Lung microvascular endothelial cell (primary cell): ENCODE measurements at regions not wholly inside any gene's neighbourhood (a gene's known extent, or its start where the extent isn't known, plus 50 kb on each side); places are given as distances from the start of the nearest gene placed in this dataset.
A peak's percentile ranks its signal among the peaks of the same experiment; 100 is the strongest.

Experiments
- DNase-seq, 2 donors: peaks; one replicate each; pipeline versions ENCODE4 v3.0.0 to v3.0.0-alpha.2; 2010; ENCODE audit warnings: low read depth in 2 of 2

DNA sequence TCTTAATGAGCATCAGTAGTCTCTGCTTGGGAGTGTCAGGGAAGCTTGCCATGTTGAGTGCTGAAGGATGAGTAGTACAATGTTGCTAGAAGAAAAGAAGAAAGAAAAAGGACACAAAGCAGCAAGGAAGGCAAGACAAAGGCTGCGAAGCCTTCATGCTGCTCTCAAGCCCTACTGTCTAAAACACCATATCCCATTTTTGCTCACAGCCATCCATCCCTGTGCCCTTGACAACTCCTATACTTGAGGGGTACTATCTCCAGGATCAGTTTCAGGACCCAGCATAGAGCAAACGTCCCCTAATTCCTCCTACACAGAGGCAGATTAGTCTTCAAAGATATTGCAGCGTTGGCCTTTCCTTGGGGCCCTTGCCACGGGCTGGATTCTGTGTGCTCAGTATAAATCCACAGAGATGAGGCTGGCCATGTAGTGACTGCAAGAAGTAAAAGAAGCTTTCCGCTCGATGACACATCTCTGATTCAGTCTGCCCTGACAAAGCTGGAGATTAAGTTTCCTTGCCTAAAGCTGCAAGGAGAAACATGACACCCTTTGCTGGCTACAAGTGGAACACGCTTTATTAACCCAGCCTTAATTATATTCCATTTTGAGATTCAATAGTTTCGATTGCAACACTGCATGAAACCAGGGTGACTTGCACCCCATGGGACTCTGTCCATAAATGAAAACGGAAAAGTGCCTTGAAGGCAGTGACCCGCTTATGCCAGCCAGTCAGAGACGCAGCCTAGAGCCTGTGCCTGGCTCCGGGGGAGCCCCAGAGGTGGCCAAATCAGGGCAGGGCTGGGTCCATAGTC, 304.6 kb downstream of the ACTL7B start:
- peak in 1 of 2 donors; percentile 68 for DNase-seq

- peak in 1 of 2 donors; percentile 75 for DNase-seq
Observed at GRCh38 chr9:108550106-108550505, 305.7 kb downstream of the ACTL7B start.

DNA sequence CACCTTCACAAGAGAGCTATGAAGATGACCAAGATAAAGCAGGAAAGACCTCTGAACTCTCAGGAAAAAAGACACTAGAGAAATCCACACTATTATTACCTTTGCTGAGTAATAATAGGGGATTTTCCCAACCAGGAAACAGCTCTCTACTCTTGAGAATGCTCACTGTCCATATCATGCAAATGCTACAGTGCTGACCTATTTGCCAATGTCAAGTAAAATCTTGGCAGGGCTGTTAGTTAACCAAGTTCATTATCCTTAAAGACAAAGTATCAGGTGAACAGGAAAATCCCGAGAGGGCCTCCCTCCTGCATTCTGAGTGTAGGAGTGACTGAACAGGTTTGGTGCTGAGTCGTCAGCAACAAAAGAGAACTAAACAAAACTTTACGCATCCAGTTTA, 306.6 kb downstream of the ACTL7B start:
- peak in 1 of 2 donors; percentile 24 for DNase-seq

- DNase-seq: no peak
Observed at GRCh38 chr9:108547411-108548135, 308.2 kb downstream of the ACTL7B start.

- no peak for DNase-seq
Observed at GRCh38 chr9:108546215-108546614, 309.6 kb downstream of the ACTL7B start.

DNA sequence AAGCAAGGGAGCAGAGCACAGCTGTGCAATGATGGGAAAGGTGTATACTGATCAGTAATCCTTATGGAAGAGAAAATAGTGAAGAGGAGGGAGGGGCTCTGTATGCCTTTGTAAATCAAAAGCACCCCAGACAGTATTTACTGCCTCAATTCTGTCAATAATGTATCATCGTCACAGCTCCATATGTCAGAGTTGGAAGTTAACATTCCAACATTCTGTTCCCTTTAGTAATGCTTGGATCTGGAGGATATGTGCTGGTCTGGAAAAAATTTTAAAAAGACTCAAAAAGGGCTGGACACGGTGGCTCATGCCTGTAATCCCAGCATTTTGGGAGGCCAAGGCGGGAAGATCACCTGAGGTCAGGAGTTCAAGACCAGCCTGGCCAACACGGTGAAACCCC, 310.4 kb downstream of the ACTL7B start:
- no peak for DNase-seq

DNA sequence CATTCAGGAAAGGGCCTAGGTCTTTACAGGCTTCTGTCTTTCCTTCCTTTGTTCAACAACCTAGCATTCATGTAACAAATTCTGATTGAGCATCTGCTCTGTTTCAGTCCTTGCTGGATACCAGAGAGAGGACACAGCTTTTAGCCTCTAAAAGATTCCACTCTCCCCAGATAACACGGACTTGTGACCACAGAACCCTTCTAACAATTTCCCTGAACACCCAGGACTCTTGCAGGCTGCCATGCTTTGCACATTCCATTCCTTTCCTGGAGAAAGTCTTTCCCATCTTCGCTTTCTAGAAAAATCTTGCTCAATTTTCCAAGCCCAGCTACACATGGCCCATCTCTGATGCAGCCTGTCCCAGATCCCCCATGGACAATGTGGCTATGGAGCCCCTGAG, 310.9 kb downstream of the ACTL7B start:
- no peak for DNase-seq

DNA sequence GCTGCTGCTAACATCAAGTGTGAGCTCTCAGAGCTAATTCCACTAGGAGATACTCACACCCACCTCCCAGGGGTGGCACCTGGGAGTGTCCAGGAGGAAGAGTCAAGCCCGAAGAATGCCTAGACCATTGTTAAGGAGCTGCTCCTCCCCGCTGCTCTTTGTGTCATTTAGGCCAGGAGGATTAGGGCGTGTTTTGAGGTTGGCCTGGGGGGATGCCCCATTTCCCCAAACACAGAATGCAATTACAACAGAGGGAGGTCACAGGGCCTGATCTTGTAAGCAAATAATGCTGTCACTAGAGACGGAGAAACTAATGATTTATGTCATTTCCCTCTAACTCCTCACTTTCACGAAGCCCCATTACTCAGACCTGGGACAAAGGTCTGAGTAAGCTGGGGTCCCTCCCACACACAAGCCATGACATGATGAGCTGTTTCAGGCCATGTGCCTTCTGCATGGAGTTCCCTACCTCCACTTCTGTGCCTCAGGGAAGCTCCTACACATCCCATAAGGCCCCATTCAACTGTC, 312.5 kb downstream of the ACTL7B start:
- DNase-seq: peak in 1 of 2 donors; percentile 44

- DNase-seq: peak; percentile 6 to 76
Observed at GRCh38 chr9:108537756-108538155, 318.0 kb downstream of the ACTL7B start.

DNA sequence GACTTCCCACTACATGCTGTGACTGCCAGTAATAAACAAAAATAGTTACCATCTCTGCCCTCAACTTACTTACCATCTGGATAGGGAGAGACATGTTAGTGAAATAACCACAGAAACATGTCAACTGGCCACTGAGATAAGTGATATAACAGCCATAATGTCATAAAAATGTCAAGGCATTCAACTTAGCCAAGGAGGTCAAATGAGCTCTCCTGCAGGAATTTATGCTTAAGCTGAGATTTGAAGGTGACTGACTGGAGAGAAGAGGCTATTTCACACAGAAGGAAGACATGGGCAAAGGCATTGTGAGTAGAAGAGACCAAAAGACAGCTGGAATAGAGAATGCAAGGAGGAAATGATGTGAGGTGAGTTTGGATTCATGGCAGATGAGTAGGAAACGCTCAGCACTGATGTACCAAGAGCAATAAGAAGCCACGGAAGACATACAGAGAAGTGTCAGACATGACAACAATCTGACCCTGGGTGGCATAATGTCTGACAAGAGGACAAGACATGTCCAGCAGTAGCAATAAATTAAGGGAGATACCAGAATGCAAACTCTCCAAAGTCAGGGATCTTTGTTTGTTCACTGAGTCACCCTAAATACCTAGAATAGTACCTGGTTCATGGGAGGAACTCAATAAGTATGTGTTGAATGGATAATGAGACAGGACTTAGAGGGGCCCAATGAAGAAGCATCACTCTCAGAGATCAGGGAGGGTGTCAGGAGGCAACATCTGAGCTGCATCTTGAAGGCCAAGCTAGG, 318.8 kb downstream of the ACTL7B start:
- no peak for DNase-seq

DNA sequence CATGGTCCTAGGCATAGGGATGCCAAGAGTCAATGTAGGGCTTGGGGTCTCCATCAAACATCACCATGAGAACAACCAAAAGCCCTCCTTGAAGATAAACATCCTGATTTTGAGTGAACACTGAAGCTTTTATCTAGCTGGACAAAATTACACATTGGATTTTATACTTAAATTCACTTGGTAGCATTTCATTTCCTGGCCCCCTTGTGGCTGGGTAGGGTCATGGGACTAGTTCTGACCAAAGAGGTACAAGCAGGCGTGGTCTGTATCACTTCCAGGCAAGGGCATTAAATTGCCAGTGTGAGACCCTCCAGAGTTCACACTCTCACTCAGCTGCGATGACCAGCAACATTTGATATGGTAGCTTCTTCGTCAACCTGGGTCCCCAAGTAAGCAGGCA, 320.3 kb downstream of the ACTL7B start:
- DNase-seq: peak in 1 of 2 donors; percentile 28

GRCh38 chr9:108534741-108535140, 321.0 kb downstream of the ACTL7B start:
- DNase-seq: peak in 1 of 2 donors; percentile 63

DNA sequence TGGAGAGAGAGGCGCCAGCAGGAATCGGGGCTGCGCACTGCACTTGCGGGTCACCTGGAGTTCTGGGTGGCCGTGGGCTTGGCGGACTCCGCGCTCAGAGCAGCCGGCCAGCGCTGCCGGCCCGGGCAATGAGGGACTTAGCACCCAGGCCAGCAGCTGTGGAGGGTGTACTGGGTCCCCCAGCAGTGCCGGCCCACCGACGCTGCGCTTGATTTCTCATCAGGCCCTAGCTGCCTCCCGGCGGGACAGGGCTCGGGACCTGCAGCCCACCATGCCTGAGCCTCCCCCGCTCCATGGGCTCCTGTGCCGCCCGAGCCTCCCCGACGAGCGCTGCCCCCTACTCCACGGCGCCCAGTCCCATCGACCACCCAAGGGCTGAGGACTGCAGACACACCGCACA, 325.6 kb downstream of the ACTL7B start:
- no peak for DNase-seq

DNA sequence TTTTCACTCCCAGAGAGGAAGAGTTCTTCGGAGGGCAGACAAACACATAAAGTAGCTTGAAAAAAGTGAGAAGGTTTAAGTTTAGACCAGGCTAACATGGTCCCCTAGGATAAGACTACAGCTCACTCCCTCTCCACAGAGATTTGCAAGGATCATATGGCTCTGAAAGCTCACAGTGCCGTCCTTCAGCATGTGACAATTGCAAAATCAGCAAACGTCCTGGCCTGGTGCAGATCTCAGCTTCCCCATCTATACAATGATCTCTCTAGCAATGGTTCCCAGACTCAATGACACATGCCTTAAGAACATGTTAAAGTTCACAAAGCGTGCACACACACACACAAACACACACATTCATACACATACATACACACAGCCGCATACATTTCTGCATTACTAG, 327.6 kb downstream of the ACTL7B start:
- no peak for DNase-seq

- DNase-seq: no peak
Observed at GRCh38 chr9:108526518-108526917, 329.3 kb downstream of the ACTL7B start.

- DNase-seq: peak; percentile 81 to 98
Observed at GRCh38 chr9:108525186-108525585, 330.6 kb downstream of the ACTL7B start.

DNA sequence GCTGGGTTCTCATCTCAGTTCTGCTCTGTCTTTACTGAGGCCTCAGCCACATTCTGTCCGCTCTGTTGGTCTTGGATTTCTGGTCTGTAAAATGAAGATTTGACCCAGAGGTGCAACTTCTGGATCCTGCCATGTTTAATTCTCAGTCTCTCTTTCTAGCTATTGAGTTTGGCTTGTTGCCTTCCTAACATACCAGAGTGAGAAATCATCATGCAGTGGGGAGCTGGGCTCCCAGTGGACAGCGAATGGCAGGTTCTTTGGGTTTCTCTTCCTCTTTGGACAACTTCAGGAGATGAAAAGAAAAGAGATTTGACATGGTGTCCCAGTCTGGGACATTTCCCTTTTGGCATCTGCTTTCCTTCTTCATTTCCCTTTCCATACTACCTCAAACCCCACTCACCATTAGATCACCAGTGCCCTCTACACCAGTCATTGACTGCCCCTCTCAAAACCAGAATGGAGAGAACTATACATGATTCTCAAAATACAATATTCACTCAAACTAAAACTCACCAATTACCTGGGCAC, 334.7 kb downstream of the ACTL7B start:
- DNase-seq: peak; percentile 46 to 69

DNA sequence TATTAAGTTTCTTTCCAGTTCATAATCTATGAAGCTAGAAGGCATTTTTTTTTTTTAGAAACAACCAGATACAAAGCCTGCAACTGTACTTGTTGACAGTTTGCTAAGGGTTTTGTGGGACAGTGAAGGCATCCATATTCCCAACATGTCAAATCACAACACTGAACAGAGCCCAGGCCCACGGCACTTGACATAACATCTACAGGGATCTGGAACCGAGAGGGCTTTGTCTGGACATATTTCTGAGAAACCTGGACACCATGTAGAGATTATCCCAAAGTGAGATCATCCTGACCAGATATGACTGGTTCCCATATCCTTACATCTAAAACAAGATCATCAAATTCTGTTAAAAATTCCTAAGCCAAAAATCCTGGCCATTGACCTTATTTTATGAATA, 336.3 kb downstream of the ACTL7B start:
- no peak for DNase-seq

DNA sequence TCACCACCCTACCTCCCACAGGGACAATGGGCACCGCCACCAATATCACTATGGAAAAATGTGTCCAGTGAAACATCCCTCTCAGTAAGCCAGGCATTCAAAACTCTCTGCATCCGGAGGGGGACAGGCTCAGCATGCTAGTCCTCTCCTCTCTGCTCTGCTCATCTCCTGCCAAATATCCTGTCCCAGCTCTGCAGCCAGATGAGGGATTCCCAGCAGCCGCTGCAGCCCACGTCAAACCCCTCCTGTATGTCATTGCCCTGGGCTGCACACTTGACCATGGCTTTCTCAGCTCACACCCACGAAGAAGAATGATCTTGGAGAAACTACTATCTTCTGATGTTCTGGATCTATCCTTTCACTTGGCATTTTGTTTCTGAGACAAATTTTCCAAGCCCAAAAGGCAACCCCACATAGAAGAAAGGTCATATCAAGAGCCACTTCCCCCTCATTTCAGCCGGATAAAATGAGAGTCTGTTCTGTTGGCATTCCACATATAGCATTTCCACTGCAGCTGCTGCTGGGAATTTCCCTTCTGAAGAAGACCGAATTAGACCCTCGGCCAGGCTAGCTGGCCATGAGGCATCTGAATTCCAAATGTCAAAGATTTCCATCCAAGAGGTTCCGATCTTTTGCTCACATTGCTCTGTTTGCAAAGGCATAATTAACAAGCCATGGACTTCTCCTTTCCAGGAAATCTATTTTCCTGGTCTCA, 338.0 kb downstream of the ACTL7B start:
- DNase-seq: peak; percentile 35 to 99

- peak in 1 of 2 donors; percentile 89 for DNase-seq
Observed at GRCh38 chr9:108516391-108516790, 339.4 kb downstream of the ACTL7B start.

DNA sequence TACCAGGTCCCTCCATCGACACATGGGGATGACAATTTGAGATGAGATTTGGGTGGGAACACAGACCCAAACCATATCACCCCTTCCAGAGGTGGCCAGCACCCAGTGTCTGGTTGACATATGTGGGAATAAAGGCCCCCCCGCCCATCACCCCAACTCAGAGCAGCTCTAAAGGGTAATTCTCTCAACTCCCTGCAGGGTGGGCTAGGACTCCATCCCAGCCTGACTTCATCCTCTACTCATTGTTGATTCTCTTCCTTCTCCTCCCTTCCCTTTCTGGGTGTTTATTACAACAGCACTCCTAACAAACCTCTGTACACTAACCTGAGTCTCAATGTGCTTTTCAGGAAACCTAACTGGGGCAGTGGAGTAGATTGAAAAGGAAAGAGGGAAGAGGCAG, 339.9 kb downstream of the ACTL7B start:
- DNase-seq: peak in 1 of 2 donors; percentile 67
